H7 (cell line): ENCODE measurements at regions not wholly inside any gene's neighbourhood (a gene's known extent, or its start where the extent isn't known, plus 50 kb on each side); places are given as distances from the start of the nearest gene placed in this dataset.
"Not testable (repeated sequence)": the region's sequence is repeated elsewhere in the genome, so short reads cannot be mapped to it uniquely, and the experiment has no call there.

Experiments
- DNase-seq: peaks from one replicate; pipeline ENCODE4 v3.0.0; 2012
- H3K27me3 ChIP-seq: 2 replicates; pipeline ENCODE4 v1.6.0; 2011; ENCODE audit warnings: mild to moderate bottlenecking, low read length; ENCODE audit not compliant: control insufficient read depth, insufficient read depth
- H3K36me3 ChIP-seq: replicated peaks from 2 replicates; pipeline ENCODE4 v1.5.1; 2011; ENCODE audit warnings: low read length; ENCODE audit not compliant: control insufficient read depth, insufficient read depth
- H3K4me3 ChIP-seq: 2 replicates; pipeline ENCODE4 v1.5.1; 2011; ENCODE audit warnings: low read depth, mild to moderate bottlenecking, control low read depth, low read length, moderate library complexity; ENCODE audit not compliant: insufficient read depth

- H3K27me3 ChIP-seq, result no peaks in the 10 kb centered on the region
- H3K4me3 ChIP-seq, result no peak overlapping the region
- no peak for DNase-seq
- H3K36me3 ChIP-seq, result no peaks in the 10 kb centered on the region
Observed at GRCh38 chr5:15373151-15373550, 126.8 kb upstream of the FBXL7 start.

- Histone ChIP-seq H3K36me3 (no peaks in the 10 kb centered on the region), H3K27me3 (no peaks in the 10 kb centered on the region), H3K4me3 (no peak overlapping the region)
- DNase-seq, result no peak
Observed at GRCh38 chr5:15371184-15371583, 128.8 kb upstream of the FBXL7 start.

- no peak for DNase-seq
- Histone ChIP-seq H3K4me3 (no peak overlapping the region), H3K36me3 (no peaks in the 10 kb centered on the region), H3K27me3 (no peaks in the 10 kb centered on the region)
Observed at GRCh38 chr5:15368835-15369234, 131.1 kb upstream of the FBXL7 start.

- Histone ChIP-seq H3K4me3 (no peak overlapping the region), H3K27me3 (no peaks in the 10 kb centered on the region), H3K36me3 (no peaks in the 10 kb centered on the region)
- no peak for DNase-seq
Observed at GRCh38 chr5:15367489-15367888, 132.5 kb upstream of the FBXL7 start.

GRCh38 chr5:15366676-15367391 is 133.1 kb upstream of the FBXL7 start:
- Histone ChIP-seq H3K4me3 (no peak overlapping the region), H3K27me3 (no peaks in the 10 kb centered on the region), H3K36me3 (no peaks in the 10 kb centered on the region)
- no peak for DNase-seq

- no peaks in the 10 kb centered on the region for H3K36me3 ChIP-seq
- no peak overlapping the region for H3K4me3 ChIP-seq
- no peaks in the 10 kb centered on the region for H3K27me3 ChIP-seq
- no peak for DNase-seq
Observed at GRCh38 chr5:15365070-15365469, 134.9 kb upstream of the FBXL7 start.

GRCh38 chr5:15363601-15364000 is 136.4 kb upstream of the FBXL7 start:
- H3K36me3 ChIP-seq, result no peaks in the 10 kb centered on the region
- DNase-seq, result no peak

GRCh38 chr5:15357092-15357453 is 142.9 kb upstream of the FBXL7 start:
- DNase-seq, result not testable (repeated sequence)

More at GRCh38 chr5:15363601-15364000, 136.4 kb upstream of the FBXL7 start:
- no peak overlapping the region for H3K4me3 ChIP-seq
- no peaks in the 10 kb centered on the region for H3K27me3 ChIP-seq

GRCh38 chr5:15356308-15357091 is 143.5 kb upstream of the FBXL7 start:
- DNase-seq, H3K4me3 ChIP-seq, H3K27me3 ChIP-seq, H3K36me3 ChIP-seq: not testable (repeated sequence)

More at GRCh38 chr5:15357092-15357453, 142.9 kb upstream of the FBXL7 start:
- not testable (repeated sequence) for H3K27me3 ChIP-seq, H3K36me3 ChIP-seq, H3K4me3 ChIP-seq

GRCh38 chr5:15354021-15354420 is 146.0 kb upstream of the FBXL7 start:
- H3K4me3 ChIP-seq, result no peak overlapping the region
- no peaks in the 10 kb centered on the region for H3K27me3 ChIP-seq
- no peak for DNase-seq
- H3K36me3 ChIP-seq, result no peaks in the 10 kb centered on the region

- no peaks in the 10 kb centered on the region for H3K36me3 ChIP-seq
- no peaks in the 10 kb centered on the region for H3K27me3 ChIP-seq
- no peak overlapping the region for H3K4me3 ChIP-seq
- no peak for DNase-seq
Observed at GRCh38 chr5:15353086-15353645, 146.8 kb upstream of the FBXL7 start.

- Histone ChIP-seq H3K4me3 (no peak overlapping the region), H3K27me3 (no peaks in the 10 kb centered on the region), H3K36me3 (no peaks in the 10 kb centered on the region)
- no peak for DNase-seq
Observed at GRCh38 chr5:15350614-15351013, 149.4 kb upstream of the FBXL7 start.

GRCh38 chr5:15346738-15347137 is 153.2 kb upstream of the FBXL7 start:
- no peaks in the 10 kb centered on the region for H3K36me3 ChIP-seq
- H3K27me3 ChIP-seq, result no peaks in the 10 kb centered on the region
- H3K4me3 ChIP-seq, result no peak overlapping the region
- DNase-seq, result no peak

GRCh38 chr5:15344954-15345353 is 155.0 kb upstream of the FBXL7 start:
- no peaks in the 10 kb centered on the region for H3K27me3 ChIP-seq
- H3K36me3 ChIP-seq, result no peaks in the 10 kb centered on the region
- H3K4me3 ChIP-seq, result no peak overlapping the region
- DNase-seq, result no peak

GRCh38 chr5:15338546-15338945 is 161.4 kb upstream of the FBXL7 start:
- Histone ChIP-seq H3K36me3 (no peaks in the 10 kb centered on the region), H3K27me3 (no peaks in the 10 kb centered on the region)
- DNase-seq, result no peak

More at GRCh38 chr5:15338546-15338945, 161.4 kb upstream of the FBXL7 start:
- H3K4me3 ChIP-seq, result no peak overlapping the region
